ENCODE measurements at regions not wholly inside any gene's neighbourhood (a gene's known extent, or its start where the extent isn't known, plus 50 kb on each side); places are given as distances from the start of the nearest gene placed in this dataset.

DNA sequence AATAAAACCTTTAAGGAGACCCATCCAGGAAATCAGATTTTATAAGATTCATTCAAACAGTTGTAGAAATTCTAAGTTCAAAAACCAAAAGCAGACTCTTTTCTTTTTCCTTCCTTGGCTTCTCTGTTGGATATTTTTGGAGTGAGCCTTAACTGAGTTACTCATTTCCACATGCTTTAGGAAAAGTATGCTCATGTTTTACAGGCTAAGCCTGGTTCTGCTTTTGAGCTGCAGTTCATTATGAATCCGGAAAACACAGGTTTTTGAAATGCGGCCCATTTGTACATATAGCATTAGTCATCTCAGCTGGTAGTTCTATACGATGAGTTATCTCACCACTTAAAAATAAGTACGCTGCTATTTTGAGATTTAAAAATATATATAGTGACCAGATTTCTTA, 156.6 kb upstream of the DMRT1 start (continued):
- TF ChIP-seq, protein P1, sequence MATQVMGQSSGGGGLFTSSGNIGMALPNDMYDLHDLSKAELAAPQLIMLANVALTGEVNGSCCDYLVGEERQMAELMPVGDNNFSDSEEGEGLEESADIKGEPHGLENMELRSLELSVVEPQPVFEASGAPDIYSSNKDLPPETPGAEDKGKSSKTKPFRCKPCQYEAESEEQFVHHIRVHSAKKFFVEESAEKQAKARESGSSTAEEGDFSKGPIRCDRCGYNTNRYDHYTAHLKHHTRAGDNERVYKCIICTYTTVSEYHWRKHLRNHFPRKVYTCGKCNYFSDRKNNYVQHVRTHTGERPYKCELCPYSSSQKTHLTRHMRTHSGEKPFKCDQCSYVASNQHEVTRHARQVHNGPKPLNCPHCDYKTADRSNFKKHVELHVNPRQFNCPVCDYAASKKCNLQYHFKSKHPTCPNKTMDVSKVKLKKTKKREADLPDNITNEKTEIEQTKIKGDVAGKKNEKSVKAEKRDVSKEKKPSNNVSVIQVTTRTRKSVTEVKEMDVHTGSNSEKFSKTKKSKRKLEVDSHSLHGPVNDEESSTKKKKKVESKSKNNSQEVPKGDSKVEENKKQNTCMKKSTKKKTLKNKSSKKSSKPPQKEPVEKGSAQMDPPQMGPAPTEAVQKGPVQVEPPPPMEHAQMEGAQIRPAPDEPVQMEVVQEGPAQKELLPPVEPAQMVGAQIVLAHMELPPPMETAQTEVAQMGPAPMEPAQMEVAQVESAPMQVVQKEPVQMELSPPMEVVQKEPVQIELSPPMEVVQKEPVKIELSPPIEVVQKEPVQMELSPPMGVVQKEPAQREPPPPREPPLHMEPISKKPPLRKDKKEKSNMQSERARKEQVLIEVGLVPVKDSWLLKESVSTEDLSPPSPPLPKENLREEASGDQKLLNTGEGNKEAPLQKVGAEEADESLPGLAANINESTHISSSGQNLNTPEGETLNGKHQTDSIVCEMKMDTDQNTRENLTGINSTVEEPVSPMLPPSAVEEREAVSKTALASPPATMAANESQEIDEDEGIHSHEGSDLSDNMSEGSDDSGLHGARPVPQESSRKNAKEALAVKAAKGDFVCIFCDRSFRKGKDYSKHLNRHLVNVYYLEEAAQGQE (IDR thresholded peaks at IDR 0.05; ENCODE audit: unreplicated experiment): no peak
- no peak for TF ChIP-seq EZH2phosphoT487 (IDR thresholded peaks at IDR 0.05; ENCODE audit: unreplicated experiment)
- TF ChIP-seq CREB1 (CRISPR knock-in tag; IDR thresholded peaks at IDR 0.05; ENCODE audit: low read depth): no peak
- TF ChIP-seq POLR2AphosphoS5 (IDR thresholded peaks at IDR 0.05; ENCODE audit: low read depth): no peak
- no peak for TF ChIP-seq JUNB (IDR thresholded peaks at IDR 0.05; ENCODE audit: unreplicated experiment)

- Histone ChIP-seq H3F3A (replicated peaks; ENCODE audit: low read depth) (no peaks in the 10 kb centered on the region), H3K36me3 (ENCODE audit: insufficient read depth) (no peaks in the 10 kb centered on the region), H2AFZ (no peak overlapping the region), H3K79me2 (replicated peaks; ENCODE audit: insufficient read depth) (no peaks in the 10 kb centered on the region), H3K27ac (ENCODE audit: low read depth) (no peak overlapping the region), H3K4me3 (no peak overlapping the region), H3K4me1 (ENCODE audit: insufficient read depth) (peaks cover 36% of the 10 kb centered on the region), H3K27me3 (ENCODE audit: insufficient read depth) (no peaks in the 10 kb centered on the region), H3K4me2 (no peak overlapping the region), H3K9me2 (ENCODE audit: insufficient read depth) (no peaks in the 10 kb centered on the region), H4K20me1 (replicated peaks; ENCODE audit: insufficient read depth) (no peaks in the 10 kb centered on the region)
- Mint-ChIP-seq H3K4me1 (peaks cover 48% of the 10 kb centered on the region), H3K36me3 (ENCODE audit: low read depth) (peaks cover 10% of the 10 kb centered on the region; the same call in 2 of the 3 replicates), H3K4me3 (no peak overlapping the region), H3K27ac (0 out of 2 replicates have a peak overlapping the region, but pooled peaks have one; percentile 17), H3K9me3 (no peaks in the 10 kb centered on the region), H3K27me3 (ENCODE audit: insufficient read depth, low read depth, poor library complexity) (peaks cover 5% of the 10 kb centered on the region)
- DNase-seq (ENCODE audit: low spot score) (no peak), ATAC-seq (no peak)
- TF ChIP-seq, protein P1 (IDR thresholded peaks at IDR 0.05; ENCODE audit: unreplicated experiment): no peak
- TF ChIP-seq STAT1 (IDR thresholded peaks at IDR 0.05; ENCODE audit: unreplicated experiment) (no peak), NANOG (IDR thresholded peaks at IDR 0.05; ENCODE audit: borderline replicate concordance) (no peak), JUNB (IDR thresholded peaks at IDR 0.05; ENCODE audit: unreplicated experiment) (no peak), ZNF114 (CRISPR knock-in tag; IDR thresholded peaks at IDR 0.05) (no peak), ETS1 (IDR thresholded peaks at IDR 0.05) (no peak)
- TF ChIP-seq, protein P2, sequence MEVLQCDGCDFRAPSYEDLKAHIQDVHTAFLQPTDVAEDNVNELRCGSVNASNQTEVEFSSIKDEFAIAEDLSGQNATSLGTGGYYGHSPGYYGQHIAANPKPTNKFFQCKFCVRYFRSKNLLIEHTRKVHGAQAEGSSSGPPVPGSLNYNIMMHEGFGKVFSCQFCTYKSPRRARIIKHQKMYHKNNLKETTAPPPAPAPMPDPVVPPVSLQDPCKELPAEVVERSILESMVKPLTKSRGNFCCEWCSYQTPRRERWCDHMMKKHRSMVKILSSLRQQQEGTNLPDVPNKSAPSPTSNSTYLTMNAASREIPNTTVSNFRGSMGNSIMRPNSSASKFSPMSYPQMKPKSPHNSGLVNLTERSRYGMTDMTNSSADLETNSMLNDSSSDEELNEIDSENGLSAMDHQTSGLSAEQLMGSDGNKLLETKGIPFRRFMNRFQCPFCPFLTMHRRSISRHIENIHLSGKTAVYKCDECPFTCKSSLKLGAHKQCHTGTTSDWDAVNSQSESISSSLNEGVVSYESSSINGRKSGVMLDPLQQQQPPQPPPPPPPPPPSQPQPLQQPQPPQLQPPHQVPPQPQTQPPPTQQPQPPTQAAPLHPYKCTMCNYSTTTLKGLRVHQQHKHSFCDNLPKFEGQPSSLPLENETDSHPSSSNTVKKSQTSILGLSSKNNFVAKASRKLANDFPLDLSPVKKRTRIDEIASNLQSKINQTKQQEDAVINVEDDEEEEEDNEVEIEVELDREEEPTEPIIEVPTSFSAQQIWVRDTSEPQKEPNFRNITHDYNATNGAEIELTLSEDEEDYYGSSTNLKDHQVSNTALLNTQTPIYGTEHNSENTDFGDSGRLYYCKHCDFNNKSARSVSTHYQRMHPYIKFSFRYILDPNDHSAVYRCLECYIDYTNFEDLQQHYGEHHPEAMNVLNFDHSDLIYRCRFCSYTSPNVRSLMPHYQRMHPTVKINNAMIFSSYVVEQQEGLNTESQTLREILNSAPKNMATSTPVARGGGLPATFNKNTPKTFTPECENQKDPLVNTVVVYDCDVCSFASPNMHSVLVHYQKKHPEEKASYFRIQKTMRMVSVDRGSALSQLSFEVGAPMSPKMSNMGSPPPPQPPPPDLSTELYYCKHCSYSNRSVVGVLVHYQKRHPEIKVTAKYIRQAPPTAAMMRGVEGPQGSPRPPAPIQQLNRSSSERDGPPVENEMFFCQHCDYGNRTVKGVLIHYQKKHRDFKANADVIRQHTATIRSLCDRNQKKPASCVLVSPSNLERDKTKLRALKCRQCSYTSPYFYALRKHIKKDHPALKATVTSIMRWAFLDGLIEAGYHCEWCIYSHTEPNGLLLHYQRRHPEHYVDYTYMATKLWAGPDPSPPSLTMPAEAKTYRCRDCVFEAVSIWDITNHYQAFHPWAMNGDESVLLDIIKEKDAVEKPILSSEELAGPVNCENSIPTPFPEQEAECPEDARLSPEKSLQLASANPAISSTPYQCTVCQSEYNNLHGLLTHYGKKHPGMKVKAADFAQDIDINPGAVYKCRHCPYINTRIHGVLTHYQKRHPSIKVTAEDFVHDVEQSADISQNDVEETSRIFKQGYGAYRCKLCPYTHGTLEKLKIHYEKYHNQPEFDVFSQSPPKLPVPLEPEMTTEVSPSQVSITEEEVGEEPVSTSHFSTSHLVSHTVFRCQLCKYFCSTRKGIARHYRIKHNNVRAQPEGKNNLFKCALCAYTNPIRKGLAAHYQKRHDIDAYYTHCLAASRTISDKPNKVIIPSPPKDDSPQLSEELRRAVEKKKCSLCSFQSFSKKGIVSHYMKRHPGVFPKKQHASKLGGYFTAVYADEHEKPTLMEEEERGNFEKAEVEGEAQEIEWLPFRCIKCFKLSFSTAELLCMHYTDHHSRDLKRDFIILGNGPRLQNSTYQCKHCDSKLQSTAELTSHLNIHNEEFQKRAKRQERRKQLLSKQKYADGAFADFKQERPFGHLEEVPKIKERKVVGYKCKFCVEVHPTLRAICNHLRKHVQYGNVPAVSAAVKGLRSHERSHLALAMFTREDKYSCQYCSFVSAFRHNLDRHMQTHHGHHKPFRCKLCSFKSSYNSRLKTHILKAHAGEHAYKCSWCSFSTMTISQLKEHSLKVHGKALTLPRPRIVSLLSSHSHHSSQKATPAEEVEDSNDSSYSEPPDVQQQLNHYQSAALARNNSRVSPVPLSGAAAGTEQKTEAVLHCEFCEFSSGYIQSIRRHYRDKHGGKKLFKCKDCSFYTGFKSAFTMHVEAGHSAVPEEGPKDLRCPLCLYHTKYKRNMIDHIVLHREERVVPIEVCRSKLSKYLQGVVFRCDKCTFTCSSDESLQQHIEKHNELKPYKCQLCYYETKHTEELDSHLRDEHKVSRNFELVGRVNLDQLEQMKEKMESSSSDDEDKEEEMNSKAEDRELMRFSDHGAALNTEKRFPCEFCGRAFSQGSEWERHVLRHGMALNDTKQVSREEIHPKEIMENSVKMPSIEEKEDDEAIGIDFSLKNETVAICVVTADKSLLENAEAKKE (CRISPR knock-in tag; IDR thresholded peaks at IDR 0.05): no peak
Measured at GRCh38 chr9:686321-686813, 155.1 kb upstream of the DMRT1 start.

Data from GM23338 (cell line).